Stimulated activated CD8-positive, alpha-beta memory T cell treated with anti-CD3 and anti-CD28 coated beads, Interleukin-2, amount 100 ng/mL, for 48 hours (primary cell): ENCODE measurements at regions not wholly inside any gene's neighbourhood (a gene's known extent, or its start where the extent isn't known, plus 50 kb on each side); places are given as distances from the start of the nearest gene placed in this dataset.
"Not testable (repeated sequence)": the region's sequence is repeated elsewhere in the genome, so short reads cannot be mapped to it uniquely, and the experiment has no call there.

ENCODE experiments used
- DNase-seq, 2 donors: peaks; one replicate each; pipeline ENCODE4 v3.0.0-alpha.2; 2020; ENCODE audit warnings: low read depth in 2 of 2

GRCh38 chr13:103692442-103692841, 626.2 kb upstream of the SLC10A2 start:
- DNase-seq = no peak

GRCh38 chr13:103676329-103676728, 610.1 kb upstream of the SLC10A2 start:
- no peak for DNase-seq

GRCh38 chr13:103671547-103671946, 605.3 kb upstream of the SLC10A2 start:
- no peak for DNase-seq

GRCh38 chr13:103663996-103664395, 597.8 kb upstream of the SLC10A2 start:
- DNase-seq = no peak

- DNase-seq = no peak
Observed at GRCh38 chr13:103656311-103656710, 590.1 kb upstream of the SLC10A2 start.

- no peak for DNase-seq
Observed at GRCh38 chr13:103640606-103641005, 574.4 kb upstream of the SLC10A2 start.

- DNase-seq = no peak
Observed at GRCh38 chr13:103639326-103639725, 573.1 kb upstream of the SLC10A2 start.

- DNase-seq = no peak
Observed at GRCh38 chr13:103638706-103639105, 572.5 kb upstream of the SLC10A2 start.

GRCh38 chr13:103634066-103634465, 567.8 kb upstream of the SLC10A2 start:
- no peak for DNase-seq

- DNase-seq = no peak
Observed at GRCh38 chr13:103625194-103625593, 559.0 kb upstream of the SLC10A2 start.

- no peak for DNase-seq
Observed at GRCh38 chr13:103618151-103618550, 551.9 kb upstream of the SLC10A2 start.

- no peak for DNase-seq
Observed at GRCh38 chr13:103615771-103616170, 549.6 kb upstream of the SLC10A2 start.

- DNase-seq = no peak
Observed at GRCh38 chr13:103614761-103615160, 548.5 kb upstream of the SLC10A2 start.

GRCh38 chr13:103607995-103608394, 541.8 kb upstream of the SLC10A2 start:
- no peak for DNase-seq

- no peak for DNase-seq
Observed at GRCh38 chr13:103605546-103606326, 539.5 kb upstream of the SLC10A2 start.

GRCh38 chr13:103599870-103600269, 533.7 kb upstream of the SLC10A2 start:
- DNase-seq = not testable (repeated sequence)

GRCh38 chr13:103598671-103599070, 532.5 kb upstream of the SLC10A2 start:
- no peak for DNase-seq

- DNase-seq = no peak
Observed at GRCh38 chr13:103573446-103573845, 507.2 kb upstream of the SLC10A2 start.

- DNase-seq = no peak
Observed at GRCh38 chr13:103568314-103568713, 502.1 kb upstream of the SLC10A2 start.

GRCh38 chr13:103557878-103558277, 491.7 kb upstream of the SLC10A2 start:
- no peak for DNase-seq

GRCh38 chr13:103556681-103557080, 490.5 kb upstream of the SLC10A2 start:
- no peak for DNase-seq

GRCh38 chr13:103547914-103548313, 481.7 kb upstream of the SLC10A2 start:
- no peak for DNase-seq

GRCh38 chr13:103546271-103546670, 480.1 kb upstream of the SLC10A2 start:
- no peak for DNase-seq

- DNase-seq = no peak
Observed at GRCh38 chr13:103542648-103543047, 476.4 kb upstream of the SLC10A2 start.
